Thoracic aorta (tissue), 2 donors: ENCODE measurements at regions not wholly inside any gene's neighbourhood (a gene's known extent, or its start where the extent isn't known, plus 50 kb on each side); places are given as distances from the start of the nearest gene placed in this dataset.

Experiments used
- ATAC-seq: fragments of 150-250 bp; one replicate; pipeline ENCODE4 v1.8.0; 2017; ENCODE audit warnings: low read depth; ENCODE audit not compliant: insufficient number of reproducible peaks, low FRiP score
- DNase-seq: peaks from one replicate; pipeline ENCODE4 v3.0.0-alpha.2; 2020; ENCODE audit warnings: low spot score
- H3K27ac ChIP-seq, 2 donors: fragments of 200-600 bp; sonication (generic); 1 replicate in 1 of 2; 2 replicates in 1 of 2; pipeline ENCODE4 v1.5.1; 2016; ENCODE audit warnings: mild to moderate bottlenecking in 2 of 2, moderate library complexity in 2 of 2
- H3K27me3 ChIP-seq: fragments of 200-600 bp; sonication (generic); replicated peaks from 2 replicates; pipeline ENCODE4 v1.6.0; 2016; ENCODE audit warnings: mild to moderate bottlenecking; ENCODE audit not compliant: insufficient read depth
- H3K36me3 ChIP-seq: fragments of 200-600 bp; sonication (generic); one replicate; pipeline ENCODE4 v1.5.1; 2016
- H3K4me1 ChIP-seq, 2 donors: fragments of 200-600 bp; sonication (generic); 1 replicate in 1 of 2; 2 replicates in 1 of 2; pipeline versions ENCODE4 v1.5.1 to v1.6.0; 2016; ENCODE audit warnings: low read depth in 2 of 2, mild to moderate bottlenecking in 1 of 2; ENCODE audit not compliant: control insufficient read depth in 1 of 2
- H3K4me3 ChIP-seq: fragments of 200-600 bp; sonication (generic); 2 replicates; pipeline ENCODE4 v1.5.1; 2016; ENCODE audit warnings: mild to moderate bottlenecking
- H3K9me3 ChIP-seq: fragments of 200-600 bp; sonication (generic); 2 replicates; pipeline ENCODE4 v1.5.1; 2016
- TF ChIP-seq, protein P1 (sequence below): fragments of 200-600 bp; sonication (generic); IDR thresholded peaks from one replicate; pipeline ENCODE4 v1.5.1; 2019; ENCODE audit warnings: antibody characterized with exemption

DNA sequence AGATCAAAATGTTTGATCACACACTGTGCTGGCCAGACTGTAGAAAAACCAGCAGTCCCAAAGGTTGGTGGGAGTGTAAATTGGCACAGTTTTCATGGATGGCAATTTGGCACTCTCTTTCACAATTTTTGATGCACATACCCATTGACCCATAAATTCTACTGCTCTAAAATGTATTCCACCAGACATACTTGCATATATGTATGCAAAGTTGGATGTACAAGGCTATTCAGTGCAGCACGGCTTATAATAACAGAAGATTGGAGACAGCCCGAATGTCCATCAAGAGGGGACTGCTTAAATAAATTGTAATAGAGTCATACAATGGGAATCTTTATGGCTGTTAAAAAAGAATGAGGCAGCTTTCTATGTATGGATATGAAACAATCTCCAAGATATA is 101.7 kb upstream of the TOP1 start:
- TF ChIP-seq, protein P1, sequence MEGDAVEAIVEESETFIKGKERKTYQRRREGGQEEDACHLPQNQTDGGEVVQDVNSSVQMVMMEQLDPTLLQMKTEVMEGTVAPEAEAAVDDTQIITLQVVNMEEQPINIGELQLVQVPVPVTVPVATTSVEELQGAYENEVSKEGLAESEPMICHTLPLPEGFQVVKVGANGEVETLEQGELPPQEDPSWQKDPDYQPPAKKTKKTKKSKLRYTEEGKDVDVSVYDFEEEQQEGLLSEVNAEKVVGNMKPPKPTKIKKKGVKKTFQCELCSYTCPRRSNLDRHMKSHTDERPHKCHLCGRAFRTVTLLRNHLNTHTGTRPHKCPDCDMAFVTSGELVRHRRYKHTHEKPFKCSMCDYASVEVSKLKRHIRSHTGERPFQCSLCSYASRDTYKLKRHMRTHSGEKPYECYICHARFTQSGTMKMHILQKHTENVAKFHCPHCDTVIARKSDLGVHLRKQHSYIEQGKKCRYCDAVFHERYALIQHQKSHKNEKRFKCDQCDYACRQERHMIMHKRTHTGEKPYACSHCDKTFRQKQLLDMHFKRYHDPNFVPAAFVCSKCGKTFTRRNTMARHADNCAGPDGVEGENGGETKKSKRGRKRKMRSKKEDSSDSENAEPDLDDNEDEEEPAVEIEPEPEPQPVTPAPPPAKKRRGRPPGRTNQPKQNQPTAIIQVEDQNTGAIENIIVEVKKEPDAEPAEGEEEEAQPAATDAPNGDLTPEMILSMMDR, result no peak
- no peak for ATAC-seq
- no peak for DNase-seq
- Histone ChIP-seq H3K27ac (no peak overlapping the region), H3K4me1 (no peaks in the 10 kb centered on the region), H3K4me3 (no peak overlapping the region), H3K9me3 (no peaks in the 10 kb centered on the region), H3K36me3 (no peaks in the 10 kb centered on the region), H3K27me3 (no peaks in the 10 kb centered on the region)

DNA sequence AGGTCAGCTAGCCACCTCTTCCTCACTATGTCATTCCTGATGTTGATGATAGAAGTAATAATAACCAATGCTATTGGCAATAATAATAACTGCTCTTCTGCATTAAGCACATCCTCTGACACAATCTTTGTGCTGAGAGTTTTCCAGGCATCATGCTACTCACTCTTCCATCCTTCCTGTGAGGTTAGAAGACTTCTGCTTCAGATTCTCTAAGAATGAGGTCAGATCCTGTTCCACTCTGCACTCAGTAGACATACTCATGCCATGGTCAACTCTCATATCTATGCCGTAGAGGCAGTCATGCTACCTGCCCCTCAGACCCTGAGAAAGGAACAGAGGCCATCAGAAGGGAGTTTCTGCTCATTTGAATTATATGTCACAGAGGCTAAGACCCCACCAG is 98.1 kb upstream of the TOP1 start:
- Histone ChIP-seq H3K4me1 (no peaks in the 10 kb centered on the region), H3K27me3 (no peaks in the 10 kb centered on the region), H3K27ac (no peak overlapping the region), H3K9me3 (no peaks in the 10 kb centered on the region), H3K36me3 (no peaks in the 10 kb centered on the region), H3K4me3 (no peak overlapping the region)
- ATAC-seq (no peak), DNase-seq (no peak)
- TF ChIP-seq, protein P1, result no peak

DNA sequence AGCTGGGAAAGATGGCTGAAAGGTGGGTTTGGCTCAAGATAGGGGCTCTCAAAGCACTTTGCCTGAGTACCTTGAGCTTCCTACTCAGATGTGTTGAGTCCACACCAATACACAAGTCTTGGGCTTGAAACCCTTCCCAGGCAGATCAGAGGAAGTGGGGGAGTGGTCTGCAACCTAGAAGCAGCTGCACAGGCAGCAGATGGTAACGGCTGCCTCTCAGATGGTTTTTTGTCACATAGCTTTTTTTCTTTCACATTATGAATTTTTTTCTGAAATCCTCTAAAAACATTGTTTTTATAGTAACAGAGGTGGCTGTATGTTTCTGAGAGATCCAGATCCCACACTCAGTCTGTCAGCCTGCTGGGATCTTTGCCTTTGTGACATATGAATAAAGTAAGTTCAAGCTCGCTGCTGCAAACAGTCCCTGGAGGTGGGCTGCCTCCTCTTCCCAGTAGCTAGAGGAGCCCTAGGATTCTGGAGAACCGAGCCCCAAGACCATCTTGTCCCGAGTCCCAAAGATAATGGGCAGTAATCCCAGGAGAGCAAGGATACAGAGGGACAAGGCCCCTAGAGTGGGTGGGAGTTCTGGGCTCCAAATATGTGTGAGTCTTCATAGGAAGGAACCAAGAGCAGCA is 97.1 kb upstream of the TOP1 start:
- Histone ChIP-seq H3K4me1 (no peaks in the 10 kb centered on the region), H3K27me3 (no peaks in the 10 kb centered on the region), H3K36me3 (no peaks in the 10 kb centered on the region), H3K9me3 (no peaks in the 10 kb centered on the region), H3K4me3 (no peak overlapping the region), H3K27ac (no peak overlapping the region)
- ATAC-seq (no peak), DNase-seq (no peak)
- TF ChIP-seq, protein P1, result no peak

DNA sequence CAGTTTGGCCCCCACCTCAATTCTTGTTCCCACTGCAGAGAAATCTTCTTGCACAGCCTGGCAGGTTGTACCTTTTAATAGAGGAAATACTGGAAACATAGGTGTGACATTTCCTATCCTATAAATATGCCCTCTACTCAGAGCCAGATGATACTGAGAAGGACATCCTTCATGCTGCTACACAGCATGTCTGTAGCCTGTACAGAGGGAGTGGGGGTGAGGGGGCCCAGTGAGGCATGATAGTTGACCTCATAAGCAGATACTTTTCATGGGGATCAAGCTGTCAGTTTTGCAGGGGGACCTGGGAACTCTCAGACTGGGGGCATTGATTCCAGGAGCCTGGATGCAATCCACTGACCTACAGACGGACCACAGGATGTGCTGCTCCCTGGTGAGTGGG is 96.2 kb upstream of the TOP1 start:
- Histone ChIP-seq H3K36me3 (no peaks in the 10 kb centered on the region), H3K27me3 (no peaks in the 10 kb centered on the region), H3K4me3 (no peak overlapping the region), H3K27ac (no peak overlapping the region), H3K9me3 (no peaks in the 10 kb centered on the region), H3K4me1 (no peaks in the 10 kb centered on the region)
- no peak for DNase-seq
- no peak for ATAC-seq
- TF ChIP-seq, protein P1, result no peak

DNA sequence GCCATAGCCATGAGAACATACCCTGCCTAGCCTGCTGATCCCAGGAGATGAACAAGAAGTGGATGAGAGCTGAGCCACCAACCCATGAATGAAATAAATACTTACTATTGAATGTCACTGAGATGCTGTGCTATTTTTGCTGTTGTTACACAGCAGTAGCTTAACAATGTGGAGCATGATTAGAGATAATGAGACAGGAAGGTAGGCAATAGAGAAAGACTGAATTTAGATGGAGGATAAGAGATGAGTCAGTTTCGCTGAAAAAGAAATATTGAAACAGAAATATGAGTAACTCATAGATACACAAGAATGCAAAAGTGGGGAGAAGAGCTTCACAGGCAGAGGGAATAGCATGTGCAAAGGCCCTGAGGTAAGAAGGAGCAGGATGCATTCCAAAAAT is 94.9 kb upstream of the TOP1 start:
- TF ChIP-seq, protein P1, result no peak
- Histone ChIP-seq H3K27ac (no peak overlapping the region), H3K4me1 (no peaks in the 10 kb centered on the region), H3K27me3 (no peaks in the 10 kb centered on the region), H3K4me3 (no peak overlapping the region), H3K36me3 (no peaks in the 10 kb centered on the region), H3K9me3 (no peaks in the 10 kb centered on the region)
- no peak for DNase-seq
- no peak for ATAC-seq
